Osteocyte (in vitro differentiated cells): ENCODE measurements at regions not wholly inside any gene's neighbourhood (a gene's known extent, or its start where the extent isn't known, plus 50 kb on each side); places are given as distances from the start of the nearest gene placed in this dataset.

Source experiments
- DNase-seq: peaks from one replicate; pipeline ENCODE4 v3.0.0; 2021; ENCODE audit warnings: mixed read lengths; ENCODE audit not compliant: unreplicated experiment; ENCODE audit errors: extremely low spot score
- H3K27ac Mint-ChIP-seq: one replicate; pipeline ENCODE4 v1.8.0; 2021; ENCODE audit warnings: mild to moderate bottlenecking, mixed read lengths; ENCODE audit not compliant: unreplicated experiment
- H3K27me3 Mint-ChIP-seq: one replicate; pipeline ENCODE4 v1.8.0; 2021; ENCODE audit warnings: mixed read lengths; ENCODE audit not compliant: unreplicated experiment
- H3K36me3 Mint-ChIP-seq: one replicate; pipeline ENCODE4 v1.8.0; 2021; ENCODE audit warnings: mixed read lengths; ENCODE audit not compliant: unreplicated experiment
- H3K4me1 Mint-ChIP-seq: one replicate; pipeline ENCODE4 v1.8.0; 2021; ENCODE audit warnings: mixed read lengths; ENCODE audit not compliant: unreplicated experiment
- H3K4me3 Mint-ChIP-seq: one replicate; pipeline ENCODE4 v1.8.0; 2021; ENCODE audit warnings: mild to moderate bottlenecking, moderate library complexity, mixed read lengths; ENCODE audit not compliant: unreplicated experiment
- H3K9me3 Mint-ChIP-seq: one replicate; pipeline ENCODE4 v1.8.0; 2021; ENCODE audit warnings: mixed read lengths; ENCODE audit not compliant: unreplicated experiment
- CTCF ChIP-seq: fragments of 200-600 bp; sonication (generic); IDR thresholded peaks from 2 replicates; pipeline ENCODE4 v1.5.0; 2021; ENCODE audit warnings: antibody characterized with exemption, mild to moderate bottlenecking, moderate library complexity

GRCh38 chr9:129467004-129467588 lies 153.8 kb downstream of the C9orf50 start:
- no peak for TF ChIP-seq CTCF
- no peak for DNase-seq

GRCh38 chr9:129465834-129466535 lies 154.9 kb downstream of the C9orf50 start:
- no peaks in the 10 kb centered on the region for H3K27me3 Mint-ChIP-seq
- H3K9me3 Mint-ChIP-seq, result no peaks in the 10 kb centered on the region
- H3K36me3 Mint-ChIP-seq, result no peaks in the 10 kb centered on the region
- H3K27ac Mint-ChIP-seq, result peak overlapping the region; percentile 69
- no peak for TF ChIP-seq CTCF
- H3K4me1 Mint-ChIP-seq, result peaks cover 65% of the 10 kb centered on the region
- no peak for DNase-seq
- no peak overlapping the region for H3K4me3 Mint-ChIP-seq

More at GRCh38 chr9:129467004-129467588, 153.8 kb downstream of the C9orf50 start:
- H3K27ac Mint-ChIP-seq, result peak overlapping the region; percentile 72
- H3K36me3 Mint-ChIP-seq, result no peaks in the 10 kb centered on the region
- H3K4me3 Mint-ChIP-seq, result no peak overlapping the region
- peaks cover 65% of the 10 kb centered on the region for H3K4me1 Mint-ChIP-seq
- no peaks in the 10 kb centered on the region for H3K9me3 Mint-ChIP-seq
- H3K27me3 Mint-ChIP-seq, result no peaks in the 10 kb centered on the region

DNA sequence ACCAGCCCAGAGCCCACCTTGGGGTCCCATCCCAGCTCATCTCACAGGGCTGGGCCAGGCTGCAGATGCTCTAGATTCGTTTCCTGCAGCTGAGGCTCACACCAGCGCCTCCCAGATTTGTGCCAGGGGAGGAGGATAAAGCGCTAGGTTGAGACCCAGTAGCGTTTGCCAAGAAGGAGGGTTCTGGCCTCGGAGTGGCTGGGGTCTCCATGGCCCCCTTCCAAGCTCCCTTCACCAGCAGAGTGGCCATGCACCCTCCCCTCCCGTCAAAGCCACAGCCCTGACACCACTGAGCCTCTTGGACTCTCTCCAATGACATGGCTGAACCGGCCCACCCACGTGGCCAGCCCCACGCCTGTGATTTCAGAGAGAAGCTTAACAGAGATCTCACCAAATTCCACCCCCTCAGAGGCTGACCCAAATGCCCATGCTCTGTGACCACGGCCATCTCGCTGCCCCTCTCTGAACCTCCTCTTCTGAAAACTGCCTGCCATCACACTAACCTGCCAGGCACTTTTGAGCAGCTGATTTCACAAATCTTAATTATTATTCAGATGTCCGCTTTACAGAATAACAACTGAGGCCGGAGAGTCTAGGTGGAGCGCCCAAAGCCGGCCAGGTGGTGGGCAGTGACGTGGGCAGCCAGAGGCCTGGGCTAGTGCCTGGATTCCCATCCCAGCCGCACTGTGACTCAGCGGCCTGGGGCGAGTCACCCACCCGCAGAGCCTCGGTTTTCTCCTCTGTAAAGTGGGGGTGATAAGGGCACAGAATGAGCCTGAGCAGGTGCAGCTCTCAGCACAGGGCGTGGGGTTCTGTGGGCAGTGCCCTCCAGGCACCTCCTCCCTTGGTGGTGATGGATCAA lies 155.7 kb downstream of the C9orf50 start:
- DNase-seq, result no peak
- Mint-ChIP-seq H3K9me3 (no peaks in the 10 kb centered on the region), H3K27me3 (no peaks in the 10 kb centered on the region), H3K27ac (peak overlapping the region; percentile 69), H3K4me3 (no peak overlapping the region), H3K36me3 (no peaks in the 10 kb centered on the region), H3K4me1 (peaks cover 62% of the 10 kb centered on the region)
- TF ChIP-seq CTCF, result no peak

DNA sequence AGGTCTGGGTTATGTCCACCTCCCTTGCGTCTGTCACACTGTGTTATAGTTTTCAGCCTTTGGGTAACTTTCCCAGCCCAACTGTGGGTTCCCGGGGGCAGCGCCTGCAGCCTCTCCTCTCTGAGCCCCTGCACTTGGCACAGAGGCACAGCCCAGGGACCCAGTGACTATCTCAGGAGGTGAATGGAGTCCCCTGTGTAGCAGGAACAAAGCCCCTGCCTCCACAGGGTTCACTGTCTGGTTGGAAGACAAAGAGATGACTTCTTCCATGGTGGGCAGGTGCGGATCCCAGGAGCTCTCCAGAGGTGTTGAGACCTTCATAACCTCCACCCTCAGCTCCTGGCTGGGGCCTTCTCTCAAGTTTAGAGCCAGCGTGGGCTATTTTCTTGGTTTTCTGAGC lies 156.9 kb downstream of the C9orf50 start:
- Mint-ChIP-seq H3K9me3 (no peaks in the 10 kb centered on the region), H3K4me3 (no peak overlapping the region), H3K27ac (no peak overlapping the region), H3K36me3 (no peaks in the 10 kb centered on the region), H3K27me3 (no peaks in the 10 kb centered on the region), H3K4me1 (peaks cover 57% of the 10 kb centered on the region)
- TF ChIP-seq CTCF, result no peak
- no peak for DNase-seq

DNA sequence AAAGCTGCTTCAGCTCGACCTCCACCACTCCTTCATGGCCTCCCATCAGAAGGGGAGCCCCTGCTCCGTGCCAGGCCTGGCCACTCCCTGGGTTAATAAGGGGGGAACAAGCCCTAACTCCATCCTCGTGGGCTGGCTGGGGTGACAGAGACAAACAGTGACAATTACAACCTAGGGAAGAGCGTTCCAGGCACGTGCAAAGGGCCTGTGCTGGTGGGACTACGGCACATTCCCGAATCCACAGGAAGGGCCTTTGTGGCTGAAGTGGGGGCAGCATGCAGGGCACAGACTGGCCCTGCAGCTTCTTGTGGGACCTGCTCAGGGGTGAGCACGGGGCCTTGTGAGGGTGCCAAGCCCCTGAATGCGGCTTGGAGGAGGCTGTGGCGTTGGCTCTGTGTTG lies 157.4 kb downstream of the C9orf50 start:
- no peaks in the 10 kb centered on the region for H3K9me3 Mint-ChIP-seq
- no peak overlapping the region for H3K27ac Mint-ChIP-seq
- no peaks in the 10 kb centered on the region for H3K36me3 Mint-ChIP-seq
- H3K27me3 Mint-ChIP-seq, result no peaks in the 10 kb centered on the region
- DNase-seq, result no peak
- no peak overlapping the region for H3K4me3 Mint-ChIP-seq
- TF ChIP-seq CTCF, result no peak
- peaks cover 63% of the 10 kb centered on the region for H3K4me1 Mint-ChIP-seq
